ENCODE measurements at regions not wholly inside any gene's neighbourhood (a gene's known extent, or its start where the extent isn't known, plus 50 kb on each side); places are given as distances from the start of the nearest gene placed in this dataset.

DNA sequence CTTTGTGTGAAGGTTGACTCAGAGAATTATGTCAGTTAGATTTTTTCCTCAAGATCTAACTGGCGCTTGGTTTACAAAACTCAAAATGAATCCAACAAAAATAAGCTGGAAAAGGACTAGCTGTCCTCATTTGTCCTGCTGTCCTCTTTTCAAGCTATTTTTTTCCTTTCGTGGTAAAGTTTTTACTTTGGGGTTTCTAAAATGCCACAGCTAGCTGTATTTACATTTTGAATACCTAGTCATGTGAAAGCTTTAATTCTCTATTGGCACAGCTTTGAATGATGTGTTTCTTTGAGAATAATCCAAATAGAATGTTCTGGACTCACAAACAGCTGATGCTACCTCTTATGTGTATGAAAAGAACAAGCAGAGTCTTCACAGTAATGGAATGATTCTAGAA is 673.6 kb upstream of the NR5A2 start:
- TF ChIP-seq POLR2AphosphoS5 (IDR thresholded peaks at IDR 0.05; ENCODE audit: low read depth, low read length) (no peak), SIN3A (IDR thresholded peaks at IDR 0.05; ENCODE audit: borderline replicate concordance, insufficient read depth, low read length) (no peak), TAF1 (IDR thresholded peaks at IDR 0.05; ENCODE audit: borderline replicate concordance, insufficient read depth, low read length) (no peak), FOXP2 (optimal IDR thresholded peaks at IDR 0.05; ENCODE audit: borderline replicate concordance, extremely low read depth, extremely low read length, insufficient read depth) (no peak)
- TF ChIP-seq, protein P1, sequence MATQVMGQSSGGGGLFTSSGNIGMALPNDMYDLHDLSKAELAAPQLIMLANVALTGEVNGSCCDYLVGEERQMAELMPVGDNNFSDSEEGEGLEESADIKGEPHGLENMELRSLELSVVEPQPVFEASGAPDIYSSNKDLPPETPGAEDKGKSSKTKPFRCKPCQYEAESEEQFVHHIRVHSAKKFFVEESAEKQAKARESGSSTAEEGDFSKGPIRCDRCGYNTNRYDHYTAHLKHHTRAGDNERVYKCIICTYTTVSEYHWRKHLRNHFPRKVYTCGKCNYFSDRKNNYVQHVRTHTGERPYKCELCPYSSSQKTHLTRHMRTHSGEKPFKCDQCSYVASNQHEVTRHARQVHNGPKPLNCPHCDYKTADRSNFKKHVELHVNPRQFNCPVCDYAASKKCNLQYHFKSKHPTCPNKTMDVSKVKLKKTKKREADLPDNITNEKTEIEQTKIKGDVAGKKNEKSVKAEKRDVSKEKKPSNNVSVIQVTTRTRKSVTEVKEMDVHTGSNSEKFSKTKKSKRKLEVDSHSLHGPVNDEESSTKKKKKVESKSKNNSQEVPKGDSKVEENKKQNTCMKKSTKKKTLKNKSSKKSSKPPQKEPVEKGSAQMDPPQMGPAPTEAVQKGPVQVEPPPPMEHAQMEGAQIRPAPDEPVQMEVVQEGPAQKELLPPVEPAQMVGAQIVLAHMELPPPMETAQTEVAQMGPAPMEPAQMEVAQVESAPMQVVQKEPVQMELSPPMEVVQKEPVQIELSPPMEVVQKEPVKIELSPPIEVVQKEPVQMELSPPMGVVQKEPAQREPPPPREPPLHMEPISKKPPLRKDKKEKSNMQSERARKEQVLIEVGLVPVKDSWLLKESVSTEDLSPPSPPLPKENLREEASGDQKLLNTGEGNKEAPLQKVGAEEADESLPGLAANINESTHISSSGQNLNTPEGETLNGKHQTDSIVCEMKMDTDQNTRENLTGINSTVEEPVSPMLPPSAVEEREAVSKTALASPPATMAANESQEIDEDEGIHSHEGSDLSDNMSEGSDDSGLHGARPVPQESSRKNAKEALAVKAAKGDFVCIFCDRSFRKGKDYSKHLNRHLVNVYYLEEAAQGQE (IDR thresholded peaks at IDR 0.05; ENCODE audit: insufficient read depth in 1 of 2, low read depth in 2 of 2, low read length in 2 of 2), result no peak

DNA sequence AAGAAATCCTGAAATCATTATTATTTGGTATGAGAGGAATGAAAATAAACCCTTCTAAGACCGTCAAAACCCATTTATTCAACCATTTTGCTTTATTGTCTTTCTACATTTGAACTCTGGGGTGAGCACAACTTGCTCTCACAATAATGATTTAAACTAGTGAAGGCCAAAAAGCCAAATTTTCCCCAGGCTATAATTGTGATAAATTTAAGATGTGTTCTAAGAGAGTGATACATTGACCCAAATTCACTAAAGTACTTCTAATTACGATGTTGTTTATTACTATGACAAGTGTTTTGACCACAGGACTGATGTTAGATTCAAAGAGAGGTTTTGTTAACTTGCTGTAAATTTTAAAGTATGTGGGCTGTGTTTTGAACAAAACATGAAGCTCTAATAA is 670.9 kb upstream of the NR5A2 start:
- TF ChIP-seq TAF1 (IDR thresholded peaks at IDR 0.05; ENCODE audit: borderline replicate concordance, insufficient read depth, low read length) (no peak), FOXP2 (optimal IDR thresholded peaks at IDR 0.05; ENCODE audit: borderline replicate concordance, extremely low read depth, extremely low read length, insufficient read depth) (no peak), POLR2AphosphoS5 (IDR thresholded peaks at IDR 0.05; ENCODE audit: low read depth, low read length) (no peak), SIN3A (IDR thresholded peaks at IDR 0.05; ENCODE audit: borderline replicate concordance, insufficient read depth, low read length) (no peak)
- TF ChIP-seq, protein P1 (IDR thresholded peaks at IDR 0.05; ENCODE audit: insufficient read depth in 1 of 2, low read depth in 2 of 2, low read length in 2 of 2), result no peak

DNA sequence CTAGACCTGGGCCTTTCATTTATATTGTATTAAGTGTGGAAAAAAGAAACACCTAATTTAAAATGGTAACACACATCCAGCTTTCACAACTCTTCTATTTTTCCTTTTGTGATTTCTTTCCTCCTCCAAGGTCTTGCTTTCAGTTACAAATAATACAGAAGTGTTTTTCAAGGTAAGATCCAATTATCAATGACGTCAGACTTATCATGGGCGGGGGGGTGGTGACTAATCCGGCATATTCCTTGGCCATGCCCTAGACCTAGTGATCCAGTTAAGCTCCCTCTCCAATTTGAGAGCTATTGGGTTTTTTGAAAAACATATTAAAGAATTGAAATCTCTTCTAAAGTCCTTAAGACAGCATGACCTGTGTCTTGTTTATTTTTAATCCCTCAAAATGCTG is 669.9 kb upstream of the NR5A2 start:
- TF ChIP-seq SIN3A (IDR thresholded peaks at IDR 0.05; ENCODE audit: borderline replicate concordance, insufficient read depth, low read length) (no peak), TAF1 (IDR thresholded peaks at IDR 0.05; ENCODE audit: borderline replicate concordance, insufficient read depth, low read length) (no peak), POLR2AphosphoS5 (IDR thresholded peaks at IDR 0.05; ENCODE audit: low read depth, low read length) (no peak), FOXP2 (optimal IDR thresholded peaks at IDR 0.05; ENCODE audit: borderline replicate concordance, extremely low read depth, extremely low read length, insufficient read depth) (no peak)
- TF ChIP-seq, protein P1 (IDR thresholded peaks at IDR 0.05; ENCODE audit: insufficient read depth in 1 of 2, low read depth in 2 of 2, low read length in 2 of 2), result no peak

DNA sequence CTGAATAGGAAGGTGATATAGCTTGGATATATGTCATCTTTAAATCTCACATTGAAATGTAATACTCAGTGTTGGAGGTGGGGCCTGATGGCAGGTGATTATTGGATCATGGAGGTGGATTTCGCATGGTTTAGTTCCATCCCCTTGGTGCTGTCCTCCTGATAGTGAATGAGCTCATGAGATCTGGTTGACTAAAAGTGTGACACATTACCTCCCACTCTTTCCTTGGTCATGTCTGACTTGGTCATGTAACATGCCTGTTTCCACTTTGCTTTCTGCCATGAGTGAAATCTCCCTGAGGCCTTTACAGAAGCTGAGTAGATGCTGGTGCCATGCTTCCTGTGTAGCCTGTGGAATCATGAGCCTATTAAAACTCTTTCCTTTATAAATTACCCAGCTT is 664.5 kb upstream of the NR5A2 start:
- TF ChIP-seq SIN3A (IDR thresholded peaks at IDR 0.05; ENCODE audit: borderline replicate concordance, insufficient read depth, low read length) (no peak), FOXP2 (optimal IDR thresholded peaks at IDR 0.05; ENCODE audit: borderline replicate concordance, extremely low read depth, extremely low read length, insufficient read depth) (no peak), TAF1 (IDR thresholded peaks at IDR 0.05; ENCODE audit: borderline replicate concordance, insufficient read depth, low read length) (no peak), POLR2AphosphoS5 (IDR thresholded peaks at IDR 0.05; ENCODE audit: low read depth, low read length) (no peak)
- TF ChIP-seq, protein P1 (IDR thresholded peaks at IDR 0.05; ENCODE audit: insufficient read depth in 1 of 2, low read depth in 2 of 2, low read length in 2 of 2), result no peak

DNA sequence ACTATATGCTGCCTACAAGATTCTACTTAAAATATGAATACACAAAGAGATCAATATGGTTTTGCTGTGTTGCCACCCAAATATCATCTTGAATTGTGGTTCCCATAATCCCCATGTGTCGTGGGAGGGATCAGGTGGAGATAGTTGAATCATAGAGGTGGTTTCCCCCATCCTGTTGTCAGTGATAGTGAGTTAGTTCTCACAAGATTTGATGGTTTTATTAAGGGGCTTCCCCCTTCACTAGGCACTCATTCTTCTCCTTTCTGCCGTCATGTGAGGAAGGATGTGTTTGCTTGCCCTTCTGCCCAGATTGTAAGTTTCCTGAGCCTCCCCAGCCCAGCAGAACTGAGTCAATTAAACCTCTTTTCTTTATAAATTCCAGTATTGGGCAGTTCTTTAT is 654.4 kb upstream of the NR5A2 start:
- TF ChIP-seq FOXP2 (optimal IDR thresholded peaks at IDR 0.05; ENCODE audit: borderline replicate concordance, extremely low read depth, extremely low read length, insufficient read depth), result no peak
- no peak for TF ChIP-seq TAF1 (IDR thresholded peaks at IDR 0.05; ENCODE audit: borderline replicate concordance, insufficient read depth, low read length)
- no peak for TF ChIP-seq SIN3A (IDR thresholded peaks at IDR 0.05; ENCODE audit: borderline replicate concordance, insufficient read depth, low read length)
- no peak for TF ChIP-seq POLR2AphosphoS5 (IDR thresholded peaks at IDR 0.05; ENCODE audit: low read depth, low read length)
- TF ChIP-seq, protein P1 (IDR thresholded peaks at IDR 0.05; ENCODE audit: insufficient read depth in 1 of 2, low read depth in 2 of 2, low read length in 2 of 2), result no peak

All from PFSK-1 (cell line).